ENCODE measurements at regions not wholly inside any gene's neighbourhood (a gene's known extent, or its start where the extent isn't known, plus 50 kb on each side); places are given as distances from the start of the nearest gene placed in this dataset.

GRCh38 chr10:131655101-131655849, 245.5 kb upstream of the PPP2R2D start:
- no peak for TF ChIP-seq POLR2A (IDR thresholded peaks at IDR 0.05; ENCODE audit: extremely low read depth, insufficient read length)
- TF ChIP-seq CTCF (IDR thresholded peaks at IDR 0.05; ENCODE audit: low read depth, low read length): no peak

Measured in NB4 (cell line).